K562 (cell line): ENCODE measurements at regions not wholly inside any gene's neighbourhood (a gene's known extent, or its start where the extent isn't known, plus 50 kb on each side); places are given as distances from the start of the nearest gene placed in this dataset.

Experiments
- ATAC-seq: fragments of 200-7000 bp; cut with Tn5 transposase; 3 replicates; pipeline ENCODE4 v1.9.1; 2020; ENCODE audit warnings: moderate library complexity
- BruUV-seq: library from RNA; stranded (reverse); fragments of 400-500 nt; replicated peaks from 2 replicates; lab custom pipeline; 2021; lab: Mats Ljungman, UMichigan
- CTCF ChIA-PET: fragments of 300-600 bp; formaldehyde crosslinking; extraction: SDS; loops from one replicate; lab custom pipeline; 2021; ENCODE audit warnings: low intra/inter-chr PET ratio; lab: Yijun Ruan, JAX
- POLR2A ChIA-PET: fragments of 300-600, 350-650 bp; sonication (Branson Sonifier 250); formaldehyde crosslinking; extraction: SDS; loops from one replicate; lab custom pipeline; 2021; ENCODE audit warnings: antibody characterized with exemption, inconsistent platforms; lab: Yijun Ruan, JAX
- DNase-seq, 4 experiments: peaks; one replicate each; pipeline versions ENCODE4 v3.0.0 to v3.0.0-alpha.2; 2011 to 2018; ENCODE audit warnings: low spot score in 3 of 4, mixed read lengths in 3 of 4; ENCODE audit errors: extremely low read depth in 1 of 4
- FAIRE-seq: peaks from 2 replicates; lab custom pipeline; 2011; peaks lifted over from hg19 to GRCh38; lab: Jason Lieb, UNC
- H2AFZ ChIP-seq: 2 replicates; pipeline ENCODE4 v1.6.0; 2011; ENCODE audit warnings: low read depth, low read length, control low read depth, inconsistent platforms
- H3K27ac ChIP-seq: fragments of 200-600 bp; 3 replicates; pipeline ENCODE4 v1.8.0; 2011; ENCODE audit warnings: low read depth, mild to moderate bottlenecking, control low read depth, inconsistent platforms, low read length, moderate library complexity, mixed read lengths; ENCODE audit errors: extremely low read depth
- H3K27me3 ChIP-seq, 2 experiments: fragments of 300-600 bp in 1 of 2; 2 replicates in 1 of 2; 3 replicates in 1 of 2; pipeline versions ENCODE4 v1.6.0 to v1.8.0; 2011; ENCODE audit warnings: inconsistent platforms in 2 of 2, low read length in 2 of 2, mild to moderate bottlenecking in 1 of 2, mixed read lengths in 1 of 2, moderate library complexity in 1 of 2; ENCODE audit not compliant: control insufficient read depth in 2 of 2, insufficient read depth in 2 of 2
- H3K36me3 ChIP-seq: fragments of 300-600 bp; 3 replicates; pipeline ENCODE4 v1.8.0; 2011; ENCODE audit warnings: mild to moderate bottlenecking, low read length, inconsistent platforms; ENCODE audit not compliant: control insufficient read depth, insufficient read depth
- H3K4me1 ChIP-seq, 2 experiments: fragments of 200-600 bp in 1 of 2; replicated peaks in 1 of 2; 2 replicates in 1 of 2; 3 replicates in 1 of 2; pipeline versions ENCODE4 v1.5.1 to v1.8.0; 2011; ENCODE audit warnings: inconsistent platforms in 2 of 2, low read length in 2 of 2, mild to moderate bottlenecking in 1 of 2, mixed read lengths in 1 of 2, moderate library complexity in 1 of 2; ENCODE audit not compliant: control insufficient read depth in 2 of 2, insufficient read depth in 2 of 2
- H3K4me2 ChIP-seq: 2 replicates; pipeline ENCODE4 v1.6.1; 2011; ENCODE audit warnings: low read length, control low read depth, inconsistent platforms, mixed read lengths; ENCODE audit not compliant: insufficient read depth
- H3K4me3 ChIP-seq: fragments of 200-600 bp; sonication (generic), shearing (Covaris generic); 2 replicates; pipeline ENCODE4 v1.5.1; 2016; ENCODE audit warnings: control low read depth, inconsistent platforms
- H3K79me2 ChIP-seq: fragments of 200-600 bp; 3 replicates; pipeline ENCODE4 v1.8.0; 2011; ENCODE audit warnings: low read length, inconsistent platforms; ENCODE audit not compliant: control insufficient read depth, insufficient read depth
- H3K9ac ChIP-seq, 2 experiments: 2 replicates each; pipeline versions ENCODE4 v1.6.0 to v1.6.1; 2011; ENCODE audit warnings: low read depth in 2 of 2, low read length in 2 of 2, control low read depth in 1 of 2, inconsistent platforms in 1 of 2, mild to moderate bottlenecking in 1 of 2, mixed read lengths in 1 of 2; ENCODE audit not compliant: insufficient read depth in 1 of 2
- H3K9me1 ChIP-seq: one replicate; pipeline ENCODE4 v1.6.0; 2011; ENCODE audit warnings: inconsistent platforms, mild to moderate bottlenecking, low read length, moderate library complexity; ENCODE audit not compliant: control insufficient read depth, insufficient read depth
- H3K9me3 ChIP-seq: replicated peaks from 2 replicates; pipeline ENCODE4 v1.5.1; 2011; ENCODE audit warnings: low read depth, low read length, inconsistent platforms; ENCODE audit not compliant: control insufficient read depth, insufficient read depth
- H4K20me1 ChIP-seq: replicated peaks from 2 replicates; pipeline ENCODE4 v1.6.1; 2011; ENCODE audit warnings: low read length, inconsistent platforms, mixed read lengths; ENCODE audit not compliant: control insufficient read depth, insufficient read depth
- ESRRA ChIP-seq: fragments of 450-650 bp; IDR thresholded peaks from 2 replicates; pipeline ENCODE4 v1.6.1; 2014; ENCODE audit warnings: low read depth, mild to moderate bottlenecking, moderate library complexity, borderline replicate concordance
- WGBS: fragments of 100-300 bp; shearing (Covaris generic); methylation state at CpG from one replicate; pipeline ENCODE4 v1.1.6; 2016; ENCODE audit warnings: low coverage, mixed read lengths; ENCODE audit not compliant: insufficient coverage; ENCODE audit errors: missing lambda C conversion rate; 5-methylcytosine and 5-hydroxymethylcytosine counted together
- in situ Hi-C: fragments of 300-500 bp; cut with MboI; formaldehyde crosslinking; loops from 4 replicates; pipeline ENCODE4 v1.15.0; 2018; ENCODE audit warnings: inconsistent platforms, mixed read lengths
- intact Hi-C: fragments of 100-400 bp; cut with micrococcal nuclease; formaldehyde crosslinking; loops from 2 replicates; pipeline ENCODE4 v1.14.2; 2022
- TF ChIP-seq, protein P1 (sequence below): sonication (generic); formaldehyde crosslinking; IDR thresholded peaks from 2 replicates; pipeline ENCODE4 v1.4.0; 2020; ENCODE audit warnings: mild to moderate bottlenecking, missing genetic modification reagents
- TF ChIP-seq, protein P2 (sequence below): fragments of 250-450 bp; sonication (Bioruptor Pico); IDR thresholded peaks from 2 replicates; pipeline ENCODE4 v1.8.0; 2022; ENCODE audit warnings: moderate library complexity, mild to moderate bottlenecking, inconsistent platforms
- TF ChIP-seq, protein P3 (sequence below): sonication (generic); formaldehyde crosslinking; IDR thresholded peaks from 2 replicates; pipeline ENCODE4 v1.8.1; 2023; ENCODE audit warnings: missing genetic modification reagents, mild to moderate bottlenecking, borderline replicate concordance

DNA sequence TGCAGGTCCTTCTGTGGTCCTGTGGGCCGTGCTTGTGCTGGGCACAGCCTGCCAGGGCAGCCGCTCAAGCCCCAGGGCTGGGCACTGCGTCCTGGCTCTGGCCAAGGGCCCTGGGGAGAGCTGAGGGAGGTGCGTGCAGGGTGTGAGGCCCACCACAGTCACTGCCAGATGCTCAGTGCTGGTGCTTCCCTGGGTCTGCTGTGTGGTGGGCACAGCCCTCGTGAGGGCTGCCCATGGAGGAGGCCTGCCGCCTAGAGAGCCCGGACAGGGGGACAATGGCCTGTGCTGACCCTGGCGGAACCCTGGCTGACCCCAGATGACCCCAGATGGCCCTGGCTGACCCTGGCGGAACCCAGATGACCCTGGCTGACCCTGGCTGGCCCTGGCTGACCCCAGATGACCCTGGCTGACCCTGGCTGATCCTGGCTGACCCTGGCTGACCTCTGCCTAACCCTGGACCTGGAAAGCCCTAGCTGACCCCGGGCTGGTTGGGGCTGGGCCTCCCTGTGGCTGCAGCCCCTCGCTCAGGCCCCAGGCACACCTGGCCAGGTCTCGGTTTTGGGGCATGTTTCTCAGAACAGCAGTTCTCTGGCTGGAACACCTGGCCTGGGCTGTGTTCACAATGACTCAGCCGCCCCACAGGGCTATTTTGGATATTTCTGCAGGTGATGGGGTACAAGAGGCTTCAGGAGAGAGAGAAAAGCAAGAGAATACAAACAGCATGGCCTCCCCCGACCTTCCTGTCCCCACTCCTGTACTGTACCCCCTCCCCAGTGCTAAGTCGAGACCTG is 55.4 kb downstream of the TMEM121 start:
- Histone ChIP-seq H3K4me2 (no peak overlapping the region), H2AFZ (no peak overlapping the region), H3K4me3 (no peak overlapping the region), H3K9me1 (no peaks in the 10 kb centered on the region), H3K36me3 (no peaks in the 10 kb centered on the region), H3K27me3 (no peaks in the 10 kb centered on the region), H3K9ac (no peak overlapping the region), H3K4me1 (no peaks in the 10 kb centered on the region), H3K27ac (no peak overlapping the region), H3K79me2 (no peaks in the 10 kb centered on the region), H4K20me1 (no peaks in the 10 kb centered on the region), H3K9me3 (no peaks in the 10 kb centered on the region)
- BruUV-seq = no TSS peak
- intact Hi-C loops = no loop called here
- ChIA-PET POLR2A (no interaction called here), CTCF (no interaction called here)
- DNase-seq (no peak), FAIRE-seq (no peak), ATAC-seq (no peak)
- WGBS = 12% methylated on average over 12 of the region's 15 CpGs
- in situ Hi-C loops = loop anchor here (5.0 kb wide), 1 partner anchor 121 kb away; no protein-coding TSS in a partner anchor
- no peak for TF ChIP-seq ESRRA
- TF ChIP-seq, protein P1, sequence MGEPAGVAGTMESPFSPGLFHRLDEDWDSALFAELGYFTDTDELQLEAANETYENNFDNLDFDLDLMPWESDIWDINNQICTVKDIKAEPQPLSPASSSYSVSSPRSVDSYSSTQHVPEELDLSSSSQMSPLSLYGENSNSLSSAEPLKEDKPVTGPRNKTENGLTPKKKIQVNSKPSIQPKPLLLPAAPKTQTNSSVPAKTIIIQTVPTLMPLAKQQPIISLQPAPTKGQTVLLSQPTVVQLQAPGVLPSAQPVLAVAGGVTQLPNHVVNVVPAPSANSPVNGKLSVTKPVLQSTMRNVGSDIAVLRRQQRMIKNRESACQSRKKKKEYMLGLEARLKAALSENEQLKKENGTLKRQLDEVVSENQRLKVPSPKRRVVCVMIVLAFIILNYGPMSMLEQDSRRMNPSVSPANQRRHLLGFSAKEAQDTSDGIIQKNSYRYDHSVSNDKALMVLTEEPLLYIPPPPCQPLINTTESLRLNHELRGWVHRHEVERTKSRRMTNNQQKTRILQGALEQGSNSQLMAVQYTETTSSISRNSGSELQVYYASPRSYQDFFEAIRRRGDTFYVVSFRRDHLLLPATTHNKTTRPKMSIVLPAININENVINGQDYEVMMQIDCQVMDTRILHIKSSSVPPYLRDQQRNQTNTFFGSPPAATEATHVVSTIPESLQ (CRISPR knock-in tag) = no peak
- TF ChIP-seq, protein P2, sequence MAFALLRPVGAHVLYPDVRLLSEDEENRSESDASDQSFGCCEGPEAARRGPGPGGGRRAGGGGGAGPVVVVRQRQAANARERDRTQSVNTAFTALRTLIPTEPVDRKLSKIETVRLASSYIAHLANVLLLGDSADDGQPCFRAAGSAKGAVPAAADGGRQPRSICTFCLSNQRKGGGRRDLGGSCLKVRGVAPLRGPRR (CRISPR knock-in tag) = no peak
- TF ChIP-seq, protein P3, sequence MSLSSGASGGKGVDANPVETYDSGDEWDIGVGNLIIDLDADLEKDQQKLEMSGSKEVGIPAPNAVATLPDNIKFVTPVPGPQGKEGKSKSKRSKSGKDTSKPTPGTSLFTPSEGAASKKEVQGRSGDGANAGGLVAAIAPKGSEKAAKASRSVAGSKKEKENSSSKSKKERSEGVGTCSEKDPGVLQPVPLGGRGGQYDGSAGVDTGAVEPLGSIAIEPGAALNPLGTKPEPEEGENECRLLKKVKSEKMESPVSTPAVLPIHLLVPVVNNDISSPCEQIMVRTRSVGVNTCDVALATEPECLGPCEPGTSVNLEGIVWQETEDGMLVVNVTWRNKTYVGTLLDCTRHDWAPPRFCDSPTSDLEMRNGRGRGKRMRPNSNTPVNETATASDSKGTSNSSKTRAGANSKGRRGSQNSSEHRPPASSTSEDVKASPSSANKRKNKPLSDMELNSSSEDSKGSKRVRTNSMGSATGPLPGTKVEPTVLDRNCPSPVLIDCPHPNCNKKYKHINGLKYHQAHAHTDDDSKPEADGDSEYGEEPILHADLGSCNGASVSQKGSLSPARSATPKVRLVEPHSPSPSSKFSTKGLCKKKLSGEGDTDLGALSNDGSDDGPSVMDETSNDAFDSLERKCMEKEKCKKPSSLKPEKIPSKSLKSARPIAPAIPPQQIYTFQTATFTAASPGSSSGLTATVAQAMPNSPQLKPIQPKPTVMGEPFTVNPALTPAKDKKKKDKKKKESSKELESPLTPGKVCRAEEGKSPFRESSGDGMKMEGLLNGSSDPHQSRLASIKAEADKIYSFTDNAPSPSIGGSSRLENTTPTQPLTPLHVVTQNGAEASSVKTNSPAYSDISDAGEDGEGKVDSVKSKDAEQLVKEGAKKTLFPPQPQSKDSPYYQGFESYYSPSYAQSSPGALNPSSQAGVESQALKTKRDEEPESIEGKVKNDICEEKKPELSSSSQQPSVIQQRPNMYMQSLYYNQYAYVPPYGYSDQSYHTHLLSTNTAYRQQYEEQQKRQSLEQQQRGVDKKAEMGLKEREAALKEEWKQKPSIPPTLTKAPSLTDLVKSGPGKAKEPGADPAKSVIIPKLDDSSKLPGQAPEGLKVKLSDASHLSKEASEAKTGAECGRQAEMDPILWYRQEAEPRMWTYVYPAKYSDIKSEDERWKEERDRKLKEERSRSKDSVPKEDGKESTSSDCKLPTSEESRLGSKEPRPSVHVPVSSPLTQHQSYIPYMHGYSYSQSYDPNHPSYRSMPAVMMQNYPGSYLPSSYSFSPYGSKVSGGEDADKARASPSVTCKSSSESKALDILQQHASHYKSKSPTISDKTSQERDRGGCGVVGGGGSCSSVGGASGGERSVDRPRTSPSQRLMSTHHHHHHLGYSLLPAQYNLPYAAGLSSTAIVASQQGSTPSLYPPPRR (CRISPR knock-in tag) = no peak
